HUDEP-2 (cell line): ENCODE measurements at regions not wholly inside any gene's neighbourhood (a gene's known extent, or its start where the extent isn't known, plus 50 kb on each side); places are given as distances from the start of the nearest gene placed in this dataset.
"Not testable (repeated sequence)": the region's sequence is repeated elsewhere in the genome, so short reads cannot be mapped to it uniquely, and the experiment has no call there.

Experiments
- DNase-seq, 76 experiments: peaks; one replicate each; lab custom pipeline; 2025; ENCODE audit not compliant: unreplicated experiment in 76 of 76; lab: John Stamatoyannopoulos, UW

DNA sequence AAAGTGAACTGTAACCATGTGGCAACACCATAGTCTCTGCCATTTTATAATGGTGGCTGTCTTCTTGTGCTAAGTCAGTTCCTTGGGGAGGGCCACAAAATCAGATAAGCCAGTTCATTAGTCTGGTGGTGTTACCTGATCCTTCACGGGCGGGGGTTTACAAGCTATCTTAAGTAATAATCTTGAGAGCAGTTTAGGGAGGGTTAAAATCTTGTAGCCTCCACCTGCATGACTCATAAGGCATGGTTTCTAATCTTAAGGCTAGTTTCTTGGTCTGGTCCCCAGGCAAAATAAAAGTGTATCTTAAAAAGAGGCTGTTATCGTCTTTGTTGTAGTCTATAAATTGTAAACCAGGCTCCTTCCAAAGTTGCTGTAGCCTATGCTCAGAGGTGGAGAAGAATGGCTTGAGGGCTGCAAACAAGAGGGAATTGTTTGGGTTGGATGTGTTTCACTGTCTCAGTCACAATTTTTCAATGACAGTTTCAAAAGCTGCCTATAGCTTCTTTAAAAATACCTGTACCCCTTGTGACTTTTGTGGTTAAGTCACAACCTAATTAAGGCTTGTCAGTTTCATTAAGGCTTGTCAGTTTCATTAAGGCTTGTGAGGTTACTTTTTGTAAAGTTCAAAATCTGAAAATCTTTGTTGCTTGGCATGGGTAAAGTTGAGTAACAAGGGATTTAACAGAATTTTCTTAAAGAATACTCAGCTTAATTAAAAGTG is 135.7 kb downstream of the RPS4Y2 start:
- DNase-seq, result no peak

DNA sequence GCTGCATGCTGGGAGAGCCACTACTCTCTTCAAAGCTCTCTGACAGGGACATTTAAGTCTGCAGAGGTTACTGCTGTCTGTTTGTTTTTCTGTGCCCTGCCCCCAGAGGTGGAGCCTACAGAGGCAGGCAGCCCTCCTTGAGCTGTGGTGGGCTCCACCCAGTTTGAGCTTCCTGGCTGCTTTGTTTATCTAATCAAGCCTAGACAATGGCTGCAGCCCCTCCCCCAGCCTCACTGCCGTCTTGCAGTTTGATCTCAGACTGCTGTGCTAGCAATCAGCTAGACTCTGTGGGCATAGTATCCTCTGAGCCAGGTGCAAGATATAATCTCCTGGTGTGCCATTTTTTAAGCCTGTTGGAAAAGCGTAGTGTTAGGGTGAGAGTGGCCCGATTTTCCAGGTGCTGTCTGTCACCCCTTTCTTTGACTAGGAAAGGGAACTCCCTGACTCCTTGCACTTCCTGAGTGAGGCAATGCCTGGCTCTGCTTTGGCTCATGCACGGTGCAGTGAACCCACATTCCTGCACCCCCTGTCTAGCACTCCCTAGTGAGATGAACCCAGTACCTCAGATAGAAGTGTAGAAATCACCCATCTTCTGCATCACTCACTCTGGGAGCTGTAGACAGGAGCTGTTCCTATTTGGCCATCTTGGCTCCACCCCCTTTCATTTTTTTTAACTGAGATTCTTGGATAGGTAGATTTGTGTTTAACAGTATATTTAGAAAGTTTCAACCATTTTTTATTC is 169.6 kb downstream of the RPS4Y2 start:
- peak in 71 of 76 experiments; percentile 0 to 76 (median 46) for DNase-seq

DNA sequence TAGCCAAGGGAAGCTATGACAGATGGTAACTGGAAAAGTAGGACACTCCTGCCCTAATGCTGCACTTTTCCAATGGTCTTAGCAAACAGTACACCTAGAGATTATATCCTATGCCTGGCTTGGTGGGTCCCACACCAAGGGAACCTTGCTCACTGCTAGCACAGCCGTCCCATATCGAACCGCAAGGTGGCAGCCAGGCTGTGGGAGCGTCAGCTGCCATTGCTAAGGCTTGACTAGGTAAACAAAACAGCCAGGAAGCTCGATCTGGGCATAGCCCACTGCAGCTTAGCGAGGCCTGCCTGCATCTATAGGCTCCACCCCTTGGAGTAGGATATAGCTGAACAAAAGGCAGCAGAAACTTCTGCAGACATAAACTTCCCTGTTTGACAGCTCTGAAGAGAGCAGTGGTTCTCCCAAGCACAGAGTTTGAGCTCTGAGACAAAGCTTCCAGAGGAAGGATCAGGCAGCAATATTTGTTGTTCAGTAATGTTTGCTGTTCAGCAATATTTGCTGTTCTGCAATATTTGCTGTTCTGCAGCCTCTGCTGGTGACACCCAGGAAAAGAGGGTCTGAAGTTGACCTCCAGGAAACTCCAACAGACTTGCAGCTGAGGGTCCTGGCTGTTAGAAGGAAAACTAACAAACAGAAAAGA is 173.9 kb downstream of the RPS4Y2 start:
- DNase-seq, result no peak

DNA sequence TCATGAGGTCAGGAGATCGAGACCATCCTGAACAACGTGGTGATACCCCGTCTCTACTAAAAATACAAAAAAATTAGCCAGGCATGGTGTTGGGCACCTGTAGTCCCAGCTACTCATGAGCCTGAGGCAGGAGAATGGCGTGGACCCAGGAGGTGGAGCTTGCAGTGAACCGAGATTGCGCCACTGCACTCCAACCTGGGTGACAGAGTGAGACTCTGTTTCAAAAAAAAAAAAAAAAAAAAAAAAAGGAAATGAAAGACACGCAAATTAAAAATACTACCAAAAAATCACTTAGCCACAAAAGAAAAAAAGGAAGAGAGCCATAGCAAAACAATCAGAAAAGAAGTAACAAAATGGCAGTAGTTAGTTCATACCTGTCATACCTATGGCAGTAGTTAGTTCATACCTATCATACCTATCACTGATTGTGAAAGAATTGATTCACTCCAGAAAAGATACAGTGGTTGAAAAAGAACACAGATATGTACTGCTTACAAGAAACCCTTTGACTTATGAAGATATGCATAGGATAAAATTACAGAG is 180.9 kb downstream of the RPS4Y2 start:
- not testable (repeated sequence) for DNase-seq

DNA sequence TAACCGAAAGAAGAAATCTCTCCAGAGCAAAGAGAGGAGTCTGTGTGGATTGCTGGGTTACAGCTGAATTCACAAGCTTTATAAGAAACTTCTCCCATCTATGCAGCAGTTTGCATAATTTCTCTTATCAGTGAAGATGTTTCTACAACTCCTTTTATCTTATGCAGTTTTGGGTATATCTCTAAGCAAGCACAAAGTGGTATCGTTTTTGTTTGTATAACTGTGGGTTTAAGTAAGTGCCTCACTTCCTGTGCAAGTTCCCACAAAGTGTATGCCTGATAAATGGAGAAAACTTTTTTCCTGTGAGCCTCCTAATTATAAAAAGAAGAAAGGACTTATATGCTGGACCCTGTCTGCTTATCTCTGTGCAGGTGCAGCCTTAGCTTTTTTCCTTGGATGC is 205.6 kb downstream of the RPS4Y2 start:
- peak in 2 of 76 experiments; percentile 1 to 25 for DNase-seq

DNA sequence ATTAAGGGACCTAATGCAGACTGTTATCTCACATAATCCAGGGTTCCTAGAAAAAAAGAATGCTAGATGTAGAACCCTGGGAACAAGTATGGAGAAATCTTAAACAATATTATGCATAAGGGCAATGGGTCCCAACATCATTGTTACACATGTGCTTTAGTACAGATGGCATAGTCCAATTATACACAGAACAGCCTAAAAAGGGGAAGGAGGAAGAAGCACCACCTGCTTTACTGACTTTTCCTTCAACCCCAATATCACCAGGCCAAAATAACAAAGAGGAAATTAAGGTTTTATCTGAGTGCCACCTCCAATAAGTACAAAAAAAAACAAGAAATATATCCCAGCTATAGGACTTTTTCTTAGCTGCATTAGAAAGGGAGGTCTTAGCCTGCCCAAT is 211.9 kb downstream of the RPS4Y2 start:
- no peak for DNase-seq

DNA sequence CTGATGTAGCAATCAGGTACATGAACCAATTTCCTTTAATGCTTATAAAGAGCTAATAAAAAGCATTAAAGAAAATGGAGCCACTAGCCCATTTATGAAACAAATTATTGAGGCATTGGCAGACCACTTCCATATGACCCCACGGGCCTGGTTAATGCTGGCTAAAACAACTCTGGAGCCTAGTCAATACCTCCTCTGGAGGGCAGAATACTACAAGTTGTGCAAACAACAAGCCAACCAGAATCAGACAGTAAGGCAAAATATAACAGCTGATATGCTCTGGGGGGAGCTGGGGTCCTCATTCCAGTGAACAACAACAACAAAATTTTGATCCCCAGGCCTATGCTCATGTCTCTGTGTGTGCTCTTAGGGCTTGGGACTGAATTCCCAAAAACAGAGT is 212.3 kb downstream of the RPS4Y2 start:
- peak in 4 of 76 experiments; percentile 0 to 4 (median 2) for DNase-seq

DNA sequence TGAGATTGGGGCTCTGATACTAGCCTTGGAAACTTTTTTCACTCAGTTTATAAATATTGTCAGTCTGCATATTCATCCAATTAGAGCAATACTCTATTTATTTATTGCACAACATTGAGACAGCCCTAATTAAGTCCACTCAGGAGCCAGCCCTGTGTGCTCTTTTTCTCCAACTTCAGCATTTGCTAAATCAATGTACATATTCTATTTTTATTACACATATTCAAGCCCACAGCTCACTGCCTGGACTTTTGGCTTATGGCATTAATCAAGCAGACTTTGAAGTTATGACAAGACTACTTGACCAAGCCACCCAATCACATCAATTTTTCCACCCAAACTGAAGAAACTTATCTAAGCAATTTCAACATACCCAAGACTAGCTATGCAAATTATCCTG is 215.5 kb downstream of the RPS4Y2 start:
- DNase-seq, result no peak

DNA sequence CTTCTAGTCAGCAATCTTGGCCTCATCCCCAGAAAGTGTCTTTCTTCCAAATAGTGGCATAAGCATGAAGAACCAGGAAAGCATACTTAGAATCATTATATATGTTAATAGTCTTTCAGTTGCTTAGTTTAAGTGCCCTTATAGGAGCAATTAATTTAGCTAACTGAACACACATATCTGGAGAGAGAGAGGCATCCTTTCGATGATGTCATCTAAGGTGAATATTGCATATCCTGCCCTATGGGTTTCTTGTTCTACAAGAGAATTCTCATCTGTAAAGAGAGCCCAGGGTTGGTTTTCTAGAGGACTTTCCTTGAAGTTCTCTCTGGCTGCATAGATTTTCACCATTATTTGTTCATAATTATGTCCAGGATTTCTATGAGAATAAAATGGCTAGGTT is 230.1 kb downstream of the RPS4Y2 start:
- no peak for DNase-seq

DNA sequence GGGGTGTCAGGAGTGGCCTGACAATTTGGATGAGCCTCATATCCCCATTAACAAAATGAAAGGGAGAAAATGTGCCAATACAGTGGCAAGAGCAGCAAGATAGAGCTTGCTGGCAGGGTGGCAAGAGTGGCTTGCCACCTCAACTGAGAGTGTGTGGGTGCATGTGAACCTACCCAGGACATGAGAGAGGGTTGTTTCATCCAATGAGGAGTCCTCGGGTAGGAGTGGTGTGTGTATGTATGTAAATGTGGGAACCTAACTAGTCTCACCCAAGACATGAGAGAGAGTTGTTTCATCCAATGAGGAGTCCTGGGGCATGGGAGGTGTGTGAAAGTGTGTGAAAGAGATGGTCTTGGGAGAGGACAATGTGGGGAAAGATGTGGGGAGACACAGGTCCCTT is 234.2 kb downstream of the RPS4Y2 start:
- no peak for DNase-seq

DNA sequence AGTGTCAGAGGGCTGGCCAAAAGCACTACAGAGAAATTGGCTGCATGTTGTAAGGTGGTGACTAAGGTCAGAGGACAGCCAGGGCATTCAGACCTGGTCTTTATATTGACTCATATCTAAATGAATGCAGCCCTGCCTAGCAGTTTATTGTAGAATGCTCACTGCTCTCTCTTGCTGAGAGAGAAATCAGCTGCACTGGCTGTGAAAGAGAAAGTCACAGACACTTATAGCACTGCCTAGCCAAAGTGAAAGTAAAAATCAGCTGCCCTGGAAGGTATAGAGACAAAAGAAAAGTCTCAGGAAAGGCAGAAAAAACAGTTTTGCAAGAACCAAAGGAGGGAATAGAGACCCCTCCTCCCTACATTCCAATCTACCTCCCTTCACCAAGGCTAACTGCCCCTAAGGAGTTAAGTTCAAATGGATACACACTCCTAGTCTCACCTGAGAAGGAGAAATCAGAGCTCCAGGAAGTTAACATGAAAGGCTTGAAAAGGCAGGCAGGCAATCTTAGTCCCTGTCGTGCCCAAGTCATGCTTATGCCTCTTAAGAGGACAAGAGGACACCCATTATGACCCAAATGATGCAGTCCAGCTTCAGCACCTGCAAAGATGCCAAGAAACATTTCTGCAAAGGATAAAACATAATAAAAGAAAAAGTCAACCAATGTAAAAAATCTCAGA is 235.1 kb downstream of the RPS4Y2 start:
- DNase-seq, result no peak

DNA sequence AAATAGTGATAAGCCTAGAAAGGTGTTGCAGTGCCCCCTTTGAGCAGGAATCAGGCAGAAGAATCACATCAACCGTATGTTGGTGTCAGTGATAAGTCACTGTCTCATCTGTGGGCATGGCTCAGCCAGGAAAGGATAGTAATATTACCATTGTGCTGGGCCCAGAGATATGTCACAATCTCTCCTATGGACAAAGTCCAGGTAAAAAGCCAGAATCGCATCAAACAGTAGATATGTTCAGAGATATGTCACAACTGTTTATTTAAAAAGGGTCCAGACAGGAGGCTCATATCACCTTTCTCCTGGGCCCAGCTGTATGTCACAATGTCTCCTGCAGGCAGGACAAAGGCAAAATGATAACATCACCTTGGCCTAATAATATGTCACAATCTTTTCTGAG is 241.4 kb downstream of the RPS4Y2 start:
- DNase-seq, result peak in 1 of 76 experiments; percentile 0

DNA sequence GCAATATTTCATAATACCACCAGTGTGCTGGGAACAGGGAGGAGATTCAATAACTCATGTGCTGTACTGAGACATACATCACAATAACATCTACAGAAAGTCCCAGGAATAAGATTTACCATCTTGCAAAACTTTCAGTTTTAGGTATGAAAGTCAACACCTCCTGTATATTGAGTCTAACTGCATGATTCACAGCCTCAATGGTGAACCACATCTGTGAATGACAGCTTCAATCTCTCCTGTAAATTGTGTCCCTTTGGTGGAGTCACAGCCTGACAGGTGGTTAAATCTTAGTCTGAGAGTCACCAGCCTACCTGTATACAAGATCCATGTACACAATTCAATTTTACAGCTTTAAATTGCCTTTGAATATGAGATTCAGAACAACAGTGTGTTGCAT is 242.1 kb downstream of the RPS4Y2 start:
- no peak for DNase-seq

DNA sequence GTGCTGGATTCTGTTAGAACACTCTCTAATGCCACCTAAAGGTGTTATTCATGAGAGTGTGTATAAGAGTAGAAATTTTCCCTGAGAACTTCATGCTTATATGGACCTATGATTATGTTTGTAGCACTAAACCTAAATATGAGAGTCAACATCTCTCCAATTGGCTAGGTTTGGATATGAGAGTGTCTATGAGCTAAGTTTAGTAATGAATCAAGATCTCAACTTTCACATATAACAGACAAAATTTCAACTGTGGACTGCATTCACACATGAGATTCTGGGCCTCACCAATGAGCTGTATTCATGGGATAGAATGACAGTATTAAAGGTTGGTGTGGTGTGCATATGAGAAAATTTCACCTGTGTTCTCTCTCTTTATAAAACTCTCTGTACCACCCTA is 242.6 kb downstream of the RPS4Y2 start:
- no peak for DNase-seq

DNA sequence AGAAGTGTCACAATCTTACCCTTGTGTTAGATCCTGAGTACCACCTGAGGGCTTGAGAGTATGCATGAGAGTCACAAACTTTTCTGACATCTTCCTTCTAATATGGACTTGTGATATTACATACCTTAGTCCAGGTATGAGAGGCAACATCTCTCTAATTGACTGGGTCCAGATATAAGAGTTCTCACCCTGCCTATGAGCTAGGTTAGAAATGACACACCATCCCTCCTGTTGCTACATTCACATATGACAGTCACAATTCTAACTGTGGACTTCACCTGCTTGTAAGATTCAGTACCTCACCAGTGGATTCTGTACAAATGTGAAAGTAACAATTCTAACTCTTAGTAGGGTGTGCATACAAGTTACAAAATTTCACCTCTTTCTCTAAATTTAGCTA is 245.2 kb downstream of the RPS4Y2 start:
- DNase-seq, result no peak

DNA sequence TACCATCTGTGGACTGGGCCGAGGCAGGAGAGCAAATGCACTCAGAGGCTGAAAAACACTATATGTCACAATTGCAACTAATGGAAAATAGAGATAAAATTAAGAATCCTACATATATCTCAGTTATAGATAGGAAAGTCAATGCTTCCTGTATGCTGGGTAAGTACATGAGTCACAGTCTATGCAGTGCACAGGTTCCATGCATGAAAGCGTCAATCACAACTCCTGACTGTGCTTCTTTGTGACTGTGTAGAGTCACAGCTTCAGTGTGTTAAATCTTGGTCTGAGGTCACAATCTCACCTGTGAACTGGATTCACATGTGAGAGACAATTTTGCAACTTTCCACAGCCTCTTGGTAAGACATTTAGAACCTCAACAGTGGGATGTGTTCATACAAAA is 247.2 kb downstream of the RPS4Y2 start:
- DNase-seq, result no peak

DNA sequence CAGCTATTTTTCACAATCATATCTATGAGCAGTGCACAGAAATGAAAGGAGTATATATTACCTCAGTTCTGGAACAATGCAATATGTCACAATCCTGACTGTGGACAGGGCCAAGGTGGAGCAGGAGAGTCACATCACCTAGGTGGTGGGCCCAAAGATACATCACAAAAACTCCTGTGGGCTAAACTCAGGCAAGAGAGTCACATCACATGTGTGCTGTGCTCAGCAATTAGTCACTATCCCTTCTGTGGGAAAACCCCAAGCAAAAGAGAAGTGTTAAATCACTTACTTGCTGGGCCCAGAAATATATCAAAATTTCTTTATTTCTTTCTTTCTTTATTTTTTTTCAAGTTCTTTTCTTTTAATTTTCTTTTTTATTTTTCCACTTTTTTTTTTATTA is 249.6 kb downstream of the RPS4Y2 start:
- DNase-seq, result no peak

DNA sequence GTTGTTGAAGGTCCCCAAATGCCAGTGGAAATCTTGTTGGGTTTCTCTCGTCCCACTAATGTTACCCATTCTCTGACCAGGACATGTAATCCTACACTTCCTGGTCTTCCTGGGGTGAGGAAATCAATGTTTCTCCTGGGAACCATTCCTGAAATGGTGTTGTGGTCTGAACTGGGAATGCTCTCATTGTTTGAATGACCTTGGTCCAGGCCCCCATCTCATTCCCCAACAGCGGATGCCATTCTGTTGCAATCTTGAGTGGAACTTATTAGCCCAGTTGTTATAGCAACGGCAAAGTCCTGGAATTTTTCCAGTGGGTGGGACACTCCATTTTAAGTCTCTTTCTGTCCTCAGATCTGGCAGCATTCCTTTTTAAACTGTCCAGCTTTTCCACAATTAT is 265.9 kb downstream of the RPS4Y2 start:
- DNase-seq, result no peak

DNA sequence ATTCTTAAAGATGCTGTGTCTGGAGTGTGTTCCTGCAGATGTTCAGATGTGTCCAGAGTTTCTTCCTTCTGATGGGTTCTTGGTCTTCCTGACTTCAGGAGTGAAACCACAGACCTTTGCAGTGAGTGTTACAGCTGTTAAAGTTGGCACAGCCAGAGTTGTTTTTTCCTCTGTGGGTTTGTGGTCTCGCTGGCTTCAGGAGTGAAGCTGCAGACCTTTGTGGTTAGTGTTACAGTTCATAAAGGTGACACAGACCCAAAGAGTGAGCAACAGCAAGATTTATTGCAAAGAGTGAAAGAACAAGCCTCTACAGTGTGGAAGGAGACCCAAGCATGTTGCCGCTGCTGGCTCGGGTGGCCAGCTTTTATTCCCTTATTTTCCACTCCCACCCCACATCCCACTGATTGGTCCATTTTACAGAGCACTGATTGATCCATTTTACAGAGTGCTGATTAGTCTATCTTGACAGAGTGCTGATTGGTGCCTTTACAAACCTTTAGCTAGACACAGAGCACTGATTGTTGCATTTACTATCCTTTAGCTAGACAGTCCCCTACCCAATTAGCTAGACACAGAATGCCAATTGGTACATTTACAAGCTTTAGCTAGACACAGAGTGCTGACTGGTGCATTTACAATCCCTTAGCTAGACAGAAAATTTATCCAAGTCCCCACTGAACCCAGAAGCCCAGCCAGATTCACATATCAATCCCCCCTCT is 266.6 kb downstream of the RPS4Y2 start:
- DNase-seq, result no peak

DNA sequence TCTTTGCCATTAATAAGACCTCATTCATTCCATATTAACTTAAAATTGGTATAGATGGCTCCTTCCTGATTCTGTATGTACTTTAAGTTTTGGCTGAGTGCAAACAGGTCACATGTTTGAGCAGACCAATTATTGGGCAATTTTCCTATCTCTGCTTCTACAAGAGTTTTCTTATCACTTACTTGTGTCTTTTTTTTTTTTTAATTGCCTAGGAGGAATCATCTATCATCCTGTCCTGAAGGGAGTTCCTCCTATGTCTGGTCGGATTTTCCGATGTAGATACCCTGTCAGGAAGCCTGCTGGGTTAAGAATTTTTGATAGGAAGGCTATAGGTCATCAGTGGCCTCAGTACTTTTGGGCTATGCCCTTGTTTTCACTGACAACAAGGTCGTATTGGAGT is 268.0 kb downstream of the RPS4Y2 start:
- DNase-seq, result peak in 27 of 76 experiments; percentile 0 to 60 (median 18)
